ENCODE measurements at regions not wholly inside any gene's neighbourhood (a gene's known extent, or its start where the extent isn't known, plus 50 kb on each side); places are given as distances from the start of the nearest gene placed in this dataset.

DNA sequence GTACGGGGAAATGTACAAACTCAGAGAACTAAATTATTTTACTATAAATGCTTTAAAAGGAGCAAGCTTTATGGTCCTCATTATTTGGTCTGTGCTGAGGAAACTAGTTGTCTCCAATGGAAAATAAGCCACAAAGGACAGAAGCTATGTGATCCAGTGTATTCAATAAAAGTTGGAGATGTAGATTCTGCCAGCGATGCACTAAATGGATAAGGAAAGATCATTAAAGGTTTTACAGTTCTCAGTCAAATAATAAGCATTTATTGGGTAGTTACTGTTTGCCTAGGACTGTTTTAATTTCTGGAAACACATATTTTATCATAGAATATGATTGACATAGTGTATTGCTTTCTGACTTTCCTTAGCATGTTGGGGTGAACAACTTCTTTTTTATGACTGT, 458.9 kb upstream of the STXBP6 start:
- TF ChIP-seq RAD21 (IDR thresholded peaks at IDR 0.05; ENCODE audit: low read depth), result no peak
- no peak for TF ChIP-seq EGR1 (IDR thresholded peaks at IDR 0.05)
- no peak for TF ChIP-seq FOXM1 (IDR thresholded peaks at IDR 0.05; ENCODE audit: borderline replicate concordance, low read depth)
